GM12864 (cell line): ENCODE measurements at regions not wholly inside any gene's neighbourhood (a gene's known extent, or its start where the extent isn't known, plus 50 kb on each side); places are given as distances from the start of the nearest gene placed in this dataset.
"Not testable (repeated sequence)": the region's sequence is repeated elsewhere in the genome, so short reads cannot be mapped to it uniquely, and the experiment has no call there.

Source experiments
- DNase-seq: peaks from one replicate; pipeline ENCODE4 v3.0.0-alpha.2; 2011; ENCODE audit warnings: low read depth
- H3K4me3 ChIP-seq: 2 replicates; pipeline ENCODE4 v1.5.1; 2011; ENCODE audit warnings: mild to moderate bottlenecking, low read depth, low read length, control low read depth
- TF ChIP-seq, protein P1 (sequence below): IDR thresholded peaks from 2 replicates; pipeline ENCODE4 v1.5.1; 2011; ENCODE audit warnings: low read depth, mild to moderate bottlenecking, moderate library complexity, low read length, control low read depth, inconsistent platforms; ENCODE audit errors: missing control alignments

DNA sequence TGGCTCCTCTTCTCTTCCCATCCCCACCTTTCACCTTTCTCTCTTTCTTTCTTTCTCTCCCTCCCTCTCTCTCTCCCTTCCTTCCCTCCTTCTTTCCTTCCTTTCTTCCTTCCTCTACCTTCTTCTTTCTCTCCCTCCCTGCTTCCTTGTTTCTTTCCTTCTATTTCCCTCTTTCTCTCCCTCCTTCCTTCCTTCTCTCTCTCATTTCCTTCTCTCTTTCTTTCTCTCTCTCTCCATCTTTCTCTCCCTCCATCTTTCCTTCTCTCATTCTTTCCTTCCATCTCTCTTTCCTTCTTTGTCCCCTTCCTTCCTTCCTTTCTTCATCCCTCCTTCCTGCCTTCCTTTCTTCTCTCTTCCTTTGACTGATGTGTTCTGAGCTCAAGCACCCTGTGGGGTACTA is 1467.0 kb upstream of the DEFB115 start:
- TF ChIP-seq, protein P1, sequence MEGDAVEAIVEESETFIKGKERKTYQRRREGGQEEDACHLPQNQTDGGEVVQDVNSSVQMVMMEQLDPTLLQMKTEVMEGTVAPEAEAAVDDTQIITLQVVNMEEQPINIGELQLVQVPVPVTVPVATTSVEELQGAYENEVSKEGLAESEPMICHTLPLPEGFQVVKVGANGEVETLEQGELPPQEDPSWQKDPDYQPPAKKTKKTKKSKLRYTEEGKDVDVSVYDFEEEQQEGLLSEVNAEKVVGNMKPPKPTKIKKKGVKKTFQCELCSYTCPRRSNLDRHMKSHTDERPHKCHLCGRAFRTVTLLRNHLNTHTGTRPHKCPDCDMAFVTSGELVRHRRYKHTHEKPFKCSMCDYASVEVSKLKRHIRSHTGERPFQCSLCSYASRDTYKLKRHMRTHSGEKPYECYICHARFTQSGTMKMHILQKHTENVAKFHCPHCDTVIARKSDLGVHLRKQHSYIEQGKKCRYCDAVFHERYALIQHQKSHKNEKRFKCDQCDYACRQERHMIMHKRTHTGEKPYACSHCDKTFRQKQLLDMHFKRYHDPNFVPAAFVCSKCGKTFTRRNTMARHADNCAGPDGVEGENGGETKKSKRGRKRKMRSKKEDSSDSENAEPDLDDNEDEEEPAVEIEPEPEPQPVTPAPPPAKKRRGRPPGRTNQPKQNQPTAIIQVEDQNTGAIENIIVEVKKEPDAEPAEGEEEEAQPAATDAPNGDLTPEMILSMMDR = no peak

DNA sequence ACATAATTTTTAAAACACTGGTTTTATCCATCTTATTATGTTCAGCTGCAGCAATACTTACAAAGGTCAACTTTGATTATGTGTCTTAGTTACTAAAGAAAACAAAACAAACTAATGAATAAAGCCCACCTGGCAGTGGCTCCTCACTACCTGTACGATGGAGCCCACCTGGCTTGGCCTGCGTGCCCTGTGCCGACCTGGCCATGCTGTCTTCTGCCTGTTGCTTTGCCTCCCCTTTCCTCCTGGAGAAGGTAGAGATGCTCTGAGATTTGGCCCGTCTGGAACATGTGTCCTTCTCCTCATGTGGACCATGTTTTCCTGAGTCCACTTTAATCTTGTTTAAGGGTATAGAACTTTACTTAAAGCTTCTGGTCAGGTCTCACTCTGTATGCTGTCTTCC is 1426.0 kb upstream of the DEFB115 start:
- H3K4me3 ChIP-seq, DNase-seq: not testable (repeated sequence)

More for the DNA sequence above, 1467.0 kb upstream of the DEFB115 start:
- no peak overlapping the region for H3K4me3 ChIP-seq
- DNase-seq = no peak

DNA sequence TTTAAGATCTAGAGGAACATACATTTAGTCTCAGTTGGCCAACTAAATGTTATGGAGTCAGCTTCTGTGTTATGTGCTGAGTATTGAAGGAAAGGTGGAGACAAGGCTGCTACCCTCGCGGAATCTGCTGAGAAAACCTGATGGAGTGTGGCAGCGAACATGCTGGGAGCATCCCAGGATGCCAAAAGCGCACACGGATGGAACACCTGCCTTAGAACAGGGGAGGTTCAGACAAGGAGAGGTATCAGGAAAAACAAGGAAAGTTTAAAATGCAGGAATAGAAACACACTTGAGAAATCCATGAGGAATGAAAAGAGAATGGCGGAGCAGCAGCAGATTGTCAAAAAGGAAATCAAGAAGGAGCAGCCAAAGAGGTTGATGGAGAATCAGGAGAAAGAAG is 1389.5 kb upstream of the DEFB115 start:
- not testable (repeated sequence) for H3K4me3 ChIP-seq, DNase-seq

DNA sequence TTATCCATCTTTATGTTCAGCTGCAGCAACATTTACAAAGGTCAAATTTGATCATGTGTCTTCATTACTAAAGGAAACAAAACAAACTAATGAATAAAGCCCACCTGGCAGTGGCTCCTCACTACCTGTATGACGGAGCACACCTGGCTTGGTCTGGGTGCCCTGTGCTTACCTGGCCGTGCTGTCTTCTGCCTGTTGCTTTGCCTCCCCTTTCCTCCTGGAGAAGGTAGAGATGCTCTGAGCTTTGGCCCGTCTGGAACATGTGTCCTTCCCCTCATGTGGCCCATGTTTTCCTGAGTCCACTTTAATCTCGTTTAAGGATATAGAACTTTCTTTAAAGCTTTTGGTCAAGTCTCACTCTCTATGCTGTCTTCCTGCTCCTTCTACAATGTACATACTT is 1388.8 kb upstream of the DEFB115 start:
- not testable (repeated sequence) for DNase-seq, H3K4me3 ChIP-seq

DNA sequence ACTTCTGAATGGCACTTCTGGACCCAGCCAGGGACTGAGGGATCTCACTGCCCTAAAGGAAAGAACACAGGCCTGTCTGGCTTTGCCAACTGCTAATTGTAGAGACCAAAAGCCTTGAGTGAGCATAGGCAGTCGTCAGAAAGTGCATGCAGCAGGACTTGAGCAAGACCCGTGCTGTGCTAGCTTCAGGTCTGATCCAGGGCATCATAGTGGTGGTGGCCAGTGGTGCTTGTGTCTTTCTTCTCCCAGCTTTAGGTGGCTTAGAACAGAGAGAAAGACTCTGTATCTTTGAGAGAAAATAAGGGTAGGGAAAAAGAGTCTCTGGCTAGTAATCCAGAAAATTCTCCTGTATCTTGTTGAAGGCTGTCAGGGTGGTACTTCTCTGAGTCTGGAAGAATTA is 1385.6 kb upstream of the DEFB115 start:
- not testable (repeated sequence) for H3K4me3 ChIP-seq, DNase-seq

DNA sequence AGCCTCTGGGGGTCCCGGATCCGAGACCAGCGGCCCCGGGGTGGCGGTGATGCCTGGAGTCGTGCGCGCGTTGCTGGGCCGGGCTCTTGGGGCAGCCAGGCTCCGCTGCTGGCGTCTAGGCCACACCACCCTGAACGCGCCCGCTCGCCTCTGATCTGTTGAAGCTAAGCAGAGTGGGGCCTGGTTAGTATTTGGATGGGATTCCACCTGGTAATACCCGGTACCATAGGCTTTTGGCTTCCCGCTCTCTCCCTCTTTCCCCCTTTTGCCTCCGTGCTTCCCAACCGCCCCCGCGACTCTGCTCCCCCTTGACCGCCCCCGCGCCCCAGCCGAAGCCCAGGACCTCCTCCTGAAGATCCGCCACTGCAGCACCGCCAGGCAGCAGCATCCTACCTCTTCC is 1383.5 kb upstream of the DEFB115 start:
- H3K4me3 ChIP-seq = peak overlapping the region; percentile 49
- peak; percentile 15 for DNase-seq
- TF ChIP-seq, protein P1 = no peak

DNA sequence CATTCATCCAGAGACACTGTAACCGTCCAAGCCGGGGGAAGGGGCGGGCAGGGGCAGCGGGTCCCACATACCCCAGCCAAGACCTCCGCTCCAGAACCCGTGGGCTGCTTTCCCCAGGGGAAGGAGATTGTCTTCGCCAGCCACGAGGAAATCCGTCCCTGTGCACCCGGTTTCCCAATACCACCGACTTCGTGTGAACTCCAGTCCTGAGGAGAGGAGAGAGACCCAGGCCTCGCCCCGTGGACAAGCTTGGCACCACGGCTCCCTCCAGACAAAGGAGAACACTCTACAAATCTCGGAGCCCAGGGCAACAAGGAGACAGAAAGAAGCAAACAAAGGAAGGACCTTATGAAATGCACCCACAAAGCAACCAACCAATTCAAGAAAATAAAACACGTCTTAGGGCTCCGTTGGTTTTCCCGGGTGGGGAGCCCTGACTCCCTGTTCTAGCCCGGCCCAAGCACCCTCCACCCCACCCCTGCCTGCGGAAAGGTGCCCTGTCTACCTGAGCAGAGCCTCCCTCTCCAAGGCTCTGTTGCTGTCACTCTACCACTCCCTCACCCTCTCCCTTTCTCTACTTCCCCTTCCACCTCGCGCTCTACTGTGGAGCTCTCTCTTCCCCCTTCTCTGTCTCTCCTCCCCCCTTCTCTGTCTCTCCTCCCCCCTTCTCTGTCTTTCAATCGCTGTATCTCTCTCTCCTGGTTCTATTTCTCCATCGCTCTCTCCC is 1382.8 kb upstream of the DEFB115 start:
- no peak overlapping the region for H3K4me3 ChIP-seq
- no peak for DNase-seq
- TF ChIP-seq, protein P1 = no peak

DNA sequence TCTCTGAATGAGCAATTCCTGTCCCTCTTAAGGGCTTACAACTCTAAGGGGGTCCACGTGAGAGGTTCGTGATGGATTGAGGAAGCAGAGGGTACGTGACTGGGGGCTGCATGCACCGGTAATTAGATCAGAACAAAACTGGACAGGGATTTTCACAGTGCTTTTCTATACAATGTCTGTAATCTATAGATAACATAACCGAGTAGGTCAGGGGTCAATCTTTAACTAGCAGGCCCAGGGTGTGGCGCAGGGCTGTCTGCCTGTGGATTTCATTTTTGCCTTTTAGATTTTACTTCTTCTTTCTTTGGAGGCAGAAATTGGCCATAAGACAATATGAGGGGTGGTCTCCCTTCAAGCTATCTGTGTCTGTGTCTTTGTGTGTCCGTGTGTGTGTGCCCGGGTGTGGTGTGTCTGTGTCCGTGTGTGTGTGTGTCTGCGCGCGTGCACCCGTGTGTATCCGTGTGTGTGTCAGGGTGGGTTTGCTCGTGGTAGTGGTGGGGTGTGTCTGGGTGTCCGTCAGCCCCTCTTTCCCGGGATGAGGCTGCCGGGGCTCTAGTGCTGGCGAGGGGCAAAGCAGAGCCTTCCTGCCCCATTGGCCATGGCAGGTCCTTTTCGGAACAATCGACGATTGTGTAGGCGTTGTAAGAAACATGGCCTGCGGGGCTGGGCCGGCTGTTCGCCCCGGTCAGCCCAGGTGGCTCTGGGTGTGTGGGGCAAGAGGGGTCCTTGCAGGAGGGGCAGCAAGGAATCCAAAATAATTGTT is 1382.0 kb upstream of the DEFB115 start:
- DNase-seq, H3K4me3 ChIP-seq: not testable (repeated sequence)

DNA sequence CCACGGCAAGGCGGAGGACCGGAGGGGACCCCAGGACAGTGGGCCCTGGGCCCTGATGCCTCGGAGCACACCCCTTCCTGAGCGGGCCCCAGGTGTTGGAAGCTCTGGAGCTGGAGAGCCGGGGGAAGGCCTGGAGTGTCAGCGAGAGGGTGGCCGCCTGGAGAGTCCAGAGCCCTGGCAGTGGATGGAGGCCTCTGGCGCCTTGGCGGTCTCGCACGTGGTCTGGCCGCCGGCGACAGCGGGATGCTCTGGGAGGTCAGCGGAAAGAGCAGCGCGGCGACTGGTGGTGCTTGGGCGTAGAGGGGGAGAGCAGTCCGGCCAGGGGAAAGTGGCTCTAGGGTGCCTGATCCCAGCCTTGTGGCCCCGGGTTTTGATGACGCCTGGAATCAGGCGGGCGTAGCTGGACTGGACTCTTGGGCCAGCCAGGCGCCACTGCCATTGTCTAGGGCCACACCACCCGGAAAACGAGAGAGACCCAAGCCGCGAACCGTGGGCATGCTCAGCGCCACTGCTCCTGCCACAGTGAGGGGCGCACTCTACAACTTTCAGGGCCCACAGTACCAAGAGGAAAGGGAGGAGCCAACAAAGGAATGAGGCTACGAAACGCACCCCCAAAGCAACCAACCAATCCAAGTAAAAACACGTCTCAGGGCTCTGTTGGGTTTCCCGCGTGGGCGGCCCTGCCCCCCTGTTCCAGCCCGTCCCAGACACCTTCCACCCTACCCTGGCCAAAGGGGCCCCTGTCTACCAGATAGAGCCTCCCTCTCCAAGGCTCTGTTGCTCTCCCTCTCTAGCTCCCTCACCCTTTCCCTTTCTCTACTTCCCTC is 1381.2 kb upstream of the DEFB115 start:
- DNase-seq, H3K4me3 ChIP-seq: not testable (repeated sequence)

DNA sequence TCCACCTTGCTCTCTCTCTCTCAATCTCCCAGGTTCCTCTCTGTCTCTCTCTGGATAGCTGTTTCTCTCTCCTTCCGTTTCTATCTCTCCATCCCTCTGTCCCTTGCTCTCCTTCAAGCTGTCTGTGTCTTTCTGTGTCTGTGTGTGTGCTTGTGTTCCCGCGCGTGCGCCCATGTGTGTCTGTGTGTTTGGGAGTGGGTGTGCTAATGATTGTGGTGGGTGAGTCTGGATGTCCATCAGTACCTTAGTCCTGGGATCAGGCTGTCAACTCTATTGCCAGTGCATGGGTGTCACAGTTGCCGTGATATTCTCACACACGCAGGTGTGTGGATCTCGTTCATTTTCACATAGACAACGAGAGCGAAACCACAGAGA is 1380.6 kb upstream of the DEFB115 start:
- DNase-seq = no peak
- no peak overlapping the region for H3K4me3 ChIP-seq
- TF ChIP-seq, protein P1 = no peak

DNA sequence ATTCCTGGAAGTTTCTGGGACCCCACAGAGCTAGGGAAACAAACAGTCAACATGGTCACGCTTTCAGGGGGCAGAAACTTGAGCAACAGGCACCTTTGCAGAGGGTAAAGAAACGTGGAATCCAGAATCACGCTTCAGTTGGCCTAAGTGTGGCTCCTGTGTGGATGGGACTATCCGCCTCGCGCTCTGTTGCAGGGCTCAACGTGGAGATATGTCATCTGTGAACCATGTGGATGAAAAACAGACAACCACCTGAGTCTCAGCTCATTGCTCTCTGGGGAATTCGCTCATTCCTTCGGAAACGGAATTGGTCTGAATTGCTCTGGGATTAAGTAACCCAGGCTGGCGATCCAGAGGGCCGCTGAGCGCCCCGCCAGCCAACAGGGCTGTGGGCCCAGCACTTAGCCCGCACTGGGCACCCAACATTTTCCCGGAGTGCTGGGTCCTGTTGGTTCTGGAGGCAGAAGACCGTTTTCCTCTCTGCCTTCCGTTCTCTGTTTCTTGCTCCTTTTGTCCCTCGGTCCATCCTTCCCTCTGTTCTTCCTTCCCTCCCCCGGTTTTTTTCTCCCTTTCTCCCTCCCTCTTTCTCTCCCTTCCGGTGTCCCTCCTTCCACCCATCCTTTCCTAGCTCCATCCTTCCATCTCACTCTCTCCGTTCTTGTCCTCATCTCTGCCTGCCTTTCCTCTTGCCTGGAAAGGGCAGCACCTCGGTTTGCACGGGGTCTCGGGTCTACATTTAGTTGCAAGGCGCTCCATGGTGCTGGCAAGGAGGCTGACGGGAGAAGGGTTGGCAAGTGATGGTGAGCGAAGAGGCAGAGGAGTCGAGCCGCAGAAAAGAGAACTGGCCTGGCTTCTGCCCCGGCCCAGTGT is 1379.8 kb upstream of the DEFB115 start:
- not testable (repeated sequence) for DNase-seq, H3K4me3 ChIP-seq
